ENCODE measurements at regions not wholly inside any gene's neighbourhood (a gene's known extent, or its start where the extent isn't known, plus 50 kb on each side); places are given as distances from the start of the nearest gene placed in this dataset.

- no peak for DNase-seq
These were observed 396.4 kb downstream of the TMEM232 start for GRCh38 chr5:110329955-110330525.

GRCh38 chr5:110333384-110333783 lies 393.1 kb downstream of the TMEM232 start:
- DNase-seq, result no peak

GRCh38 chr5:110335361-110336066 lies 391.0 kb downstream of the TMEM232 start:
- peak; percentile 57 for DNase-seq

- DNase-seq, result no peak
These were observed 388.0 kb downstream of the TMEM232 start for GRCh38 chr5:110338341-110339083.

- DNase-seq, result no peak
These were observed 387.1 kb downstream of the TMEM232 start for GRCh38 chr5:110339399-110339798.

- no peak for DNase-seq
These were observed 384.6 kb downstream of the TMEM232 start for GRCh38 chr5:110341836-110342235.

GRCh38 chr5:110342683-110343082 lies 383.8 kb downstream of the TMEM232 start:
- no peak for DNase-seq

GRCh38 chr5:110343616-110344015 lies 382.9 kb downstream of the TMEM232 start:
- no peak for DNase-seq

GRCh38 chr5:110345623-110346022 lies 380.8 kb downstream of the TMEM232 start:
- no peak for DNase-seq

- DNase-seq, result no peak
These were observed 379.5 kb downstream of the TMEM232 start for GRCh38 chr5:110346893-110347358.

GRCh38 chr5:110347781-110348180 lies 378.7 kb downstream of the TMEM232 start:
- DNase-seq, result no peak

- no peak for DNase-seq
These were observed 375.0 kb downstream of the TMEM232 start for GRCh38 chr5:110351430-110351829.

GRCh38 chr5:110354311-110354710 lies 372.2 kb downstream of the TMEM232 start:
- DNase-seq, result no peak

- DNase-seq, result no peak
These were observed 371.4 kb downstream of the TMEM232 start for GRCh38 chr5:110354915-110355644.

GRCh38 chr5:110356677-110357076 lies 369.8 kb downstream of the TMEM232 start:
- DNase-seq, result peak; percentile 6

GRCh38 chr5:110359221-110359620 lies 367.2 kb downstream of the TMEM232 start:
- DNase-seq, result no peak

GRCh38 chr5:110361471-110361870 lies 365.0 kb downstream of the TMEM232 start:
- peak; percentile 32 for DNase-seq

GRCh38 chr5:110362261-110362660 lies 364.2 kb downstream of the TMEM232 start:
- no peak for DNase-seq

- no peak for DNase-seq
These were observed 359.8 kb downstream of the TMEM232 start for GRCh38 chr5:110366716-110367115.
